ENCODE measurements at regions not wholly inside any gene's neighbourhood (a gene's known extent, or its start where the extent isn't known, plus 50 kb on each side); places are given as distances from the start of the nearest gene placed in this dataset.

DNA sequence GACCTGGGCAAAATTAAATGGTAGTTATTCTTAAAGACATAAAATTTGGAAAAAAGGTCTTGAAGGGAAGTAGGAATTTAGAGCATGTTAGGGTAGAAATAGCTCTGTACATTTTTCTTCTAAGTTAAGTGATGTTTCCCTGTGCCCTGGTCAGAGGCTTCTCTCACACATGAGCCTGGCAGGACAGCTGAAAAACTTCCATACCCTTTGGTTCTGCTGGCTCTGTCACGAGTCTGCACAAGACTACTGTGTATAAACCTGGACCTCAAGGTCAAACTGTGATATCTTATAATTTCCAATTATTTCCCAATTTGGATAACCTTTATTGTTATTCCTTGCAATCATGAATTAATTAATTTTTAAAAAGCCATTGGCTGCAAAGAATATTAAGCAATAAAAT, 664.7 kb downstream of the BCL11A start:
- Mint-ChIP-seq H3K27me3 (ENCODE audit: insufficient read depth) (peaks cover 2% of the 10 kb centered on the region), H3K4me3 (no peak overlapping the region), H3K9me3 (no peaks in the 10 kb centered on the region), H3K36me3 (ENCODE audit: low read depth) (no peaks in the 10 kb centered on the region), H3K4me1 (peaks cover 26% of the 10 kb centered on the region), H3K27ac (no peak overlapping the region)
- no peaks in the 10 kb centered on the region for H3K27me3 ChIP-seq (ENCODE audit: control insufficient read depth, insufficient read depth, low read length, poor library complexity, severe bottlenecking)
- TF ChIP-seq, protein P1, sequence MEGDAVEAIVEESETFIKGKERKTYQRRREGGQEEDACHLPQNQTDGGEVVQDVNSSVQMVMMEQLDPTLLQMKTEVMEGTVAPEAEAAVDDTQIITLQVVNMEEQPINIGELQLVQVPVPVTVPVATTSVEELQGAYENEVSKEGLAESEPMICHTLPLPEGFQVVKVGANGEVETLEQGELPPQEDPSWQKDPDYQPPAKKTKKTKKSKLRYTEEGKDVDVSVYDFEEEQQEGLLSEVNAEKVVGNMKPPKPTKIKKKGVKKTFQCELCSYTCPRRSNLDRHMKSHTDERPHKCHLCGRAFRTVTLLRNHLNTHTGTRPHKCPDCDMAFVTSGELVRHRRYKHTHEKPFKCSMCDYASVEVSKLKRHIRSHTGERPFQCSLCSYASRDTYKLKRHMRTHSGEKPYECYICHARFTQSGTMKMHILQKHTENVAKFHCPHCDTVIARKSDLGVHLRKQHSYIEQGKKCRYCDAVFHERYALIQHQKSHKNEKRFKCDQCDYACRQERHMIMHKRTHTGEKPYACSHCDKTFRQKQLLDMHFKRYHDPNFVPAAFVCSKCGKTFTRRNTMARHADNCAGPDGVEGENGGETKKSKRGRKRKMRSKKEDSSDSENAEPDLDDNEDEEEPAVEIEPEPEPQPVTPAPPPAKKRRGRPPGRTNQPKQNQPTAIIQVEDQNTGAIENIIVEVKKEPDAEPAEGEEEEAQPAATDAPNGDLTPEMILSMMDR (conservative IDR thresholded peaks at IDR 0.05) = no peak
- no peaks in the 10 kb centered on the region for H3K4me1 ChIP-seq (ENCODE audit: control insufficient read depth, insufficient read depth, low read length)
- no peaks in the 10 kb centered on the region for H3K36me3 ChIP-seq (ENCODE audit: control insufficient read depth, insufficient read depth, low read length)
- H3K4me3 ChIP-seq (ENCODE audit: low read length) = no peak overlapping the region
- no peaks in the 10 kb centered on the region for H3K9me3 ChIP-seq (ENCODE audit: control insufficient read depth, low read length)
- DNase-seq = no peak
- H3K27ac ChIP-seq (ENCODE audit: low read depth, low read length) = no peak overlapping the region
- no peak overlapping the region for H3K9ac ChIP-seq (ENCODE audit: extremely low read depth, low read length, poor library complexity, severe bottlenecking)
- WGBS, 2 experiments (ENCODE audit: insufficient coverage in 1 of 2, insufficient read length in 1 of 2) = 88% methylated on average over 1 of the region's 1 CpG; no CpG with 5 or more reads in 1 of the 2 experiments

DNA sequence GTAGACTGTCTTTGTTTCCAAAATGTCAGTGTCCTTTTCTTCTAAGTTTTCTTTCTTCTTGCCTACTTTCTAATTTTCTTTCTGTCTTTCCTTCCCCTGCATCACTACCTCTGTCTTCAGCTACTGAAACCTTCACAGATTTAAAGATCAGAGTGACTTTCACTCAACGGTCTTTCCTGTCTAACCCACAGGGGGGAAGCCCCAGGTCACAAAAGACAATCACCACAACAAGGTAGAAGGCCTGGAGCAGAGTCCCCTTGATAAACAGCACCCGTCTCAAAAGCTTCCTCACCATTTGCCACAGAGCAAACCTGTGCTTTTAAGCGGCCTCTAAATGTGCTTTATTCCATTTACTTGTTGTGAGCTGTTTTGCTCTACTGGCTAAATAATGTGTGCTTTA, 665.4 kb downstream of the BCL11A start:
- H3K9me3 ChIP-seq (ENCODE audit: control insufficient read depth, low read length) = no peaks in the 10 kb centered on the region
- no peaks in the 10 kb centered on the region for H3K4me1 ChIP-seq (ENCODE audit: control insufficient read depth, insufficient read depth, low read length)
- 30 to 38% methylated on average over 2 to 3 of the region's 3 CpGs for WGBS, 2 experiments (ENCODE audit: insufficient coverage in 1 of 2, insufficient read length in 1 of 2)
- H3K36me3 ChIP-seq (ENCODE audit: control insufficient read depth, insufficient read depth, low read length) = no peaks in the 10 kb centered on the region
- peaks cover 2% of the 10 kb centered on the region for H3K27me3 Mint-ChIP-seq (ENCODE audit: insufficient read depth)
- H3K36me3 Mint-ChIP-seq (ENCODE audit: low read depth) = no peaks in the 10 kb centered on the region
- no peaks in the 10 kb centered on the region for H3K27me3 ChIP-seq (ENCODE audit: control insufficient read depth, insufficient read depth, low read length, poor library complexity, severe bottlenecking)
- DNase-seq = peak; percentile 68
- no peak overlapping the region for H3K4me3 Mint-ChIP-seq
- H3K27ac ChIP-seq (ENCODE audit: low read depth, low read length) = no peak overlapping the region
- H3K9ac ChIP-seq (ENCODE audit: extremely low read depth, low read length, poor library complexity, severe bottlenecking) = no peak overlapping the region
- TF ChIP-seq, protein P1 (conservative IDR thresholded peaks at IDR 0.05) = peak; percentile 46
- no peaks in the 10 kb centered on the region for H3K9me3 Mint-ChIP-seq
- H3K4me3 ChIP-seq (ENCODE audit: low read length) = no peak overlapping the region
- H3K27ac Mint-ChIP-seq = no peak overlapping the region
- H3K4me1 Mint-ChIP-seq = peaks cover 26% of the 10 kb centered on the region

DNA sequence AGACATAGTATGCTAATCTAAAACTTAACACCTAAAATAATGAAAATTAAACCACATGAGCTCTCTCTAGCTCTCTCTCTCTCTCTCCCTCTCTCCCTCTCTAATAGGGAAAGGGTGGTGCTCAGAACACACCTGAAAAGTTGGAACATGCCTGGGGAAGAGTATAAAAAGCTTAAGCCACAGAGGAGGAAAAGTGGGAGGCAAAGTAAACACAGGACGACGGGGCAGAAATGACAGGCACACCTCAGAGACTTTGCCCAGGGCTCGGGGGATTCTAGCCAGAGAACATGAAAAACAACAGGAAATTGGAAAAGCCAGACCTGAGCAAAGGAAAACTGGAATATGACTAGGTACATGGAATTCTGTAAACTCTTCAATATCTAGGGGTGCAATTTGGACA, 666.1 kb downstream of the BCL11A start:
- Mint-ChIP-seq H3K36me3 (ENCODE audit: low read depth) (no peaks in the 10 kb centered on the region), H3K4me3 (no peak overlapping the region), H3K4me1 (peaks cover 26% of the 10 kb centered on the region), H3K27me3 (ENCODE audit: insufficient read depth) (peaks cover 2% of the 10 kb centered on the region), H3K9me3 (no peaks in the 10 kb centered on the region), H3K27ac (no peak overlapping the region)
- Histone ChIP-seq H3K9ac (ENCODE audit: extremely low read depth, low read length, poor library complexity, severe bottlenecking) (no peak overlapping the region), H3K9me3 (ENCODE audit: control insufficient read depth, low read length) (no peaks in the 10 kb centered on the region), H3K36me3 (ENCODE audit: control insufficient read depth, insufficient read depth, low read length) (no peaks in the 10 kb centered on the region), H3K4me1 (ENCODE audit: control insufficient read depth, insufficient read depth, low read length) (no peaks in the 10 kb centered on the region), H3K27me3 (ENCODE audit: control insufficient read depth, insufficient read depth, low read length, poor library complexity, severe bottlenecking) (no peaks in the 10 kb centered on the region), H3K27ac (ENCODE audit: low read depth, low read length) (no peak overlapping the region), H3K4me3 (ENCODE audit: low read length) (no peak overlapping the region)
- TF ChIP-seq, protein P1 (conservative IDR thresholded peaks at IDR 0.05) = no peak
- 59 to 74% methylated on average over 3 of the region's 3 CpGs for WGBS, 2 experiments (ENCODE audit: insufficient coverage in 1 of 2, insufficient read length in 1 of 2)
- DNase-seq = no peak

Data from endodermal cell (in vitro differentiated cells).